ENCODE measurements at regions not wholly inside any gene's neighbourhood (a gene's known extent, or its start where the extent isn't known, plus 50 kb on each side); places are given as distances from the start of the nearest gene placed in this dataset.

DNA sequence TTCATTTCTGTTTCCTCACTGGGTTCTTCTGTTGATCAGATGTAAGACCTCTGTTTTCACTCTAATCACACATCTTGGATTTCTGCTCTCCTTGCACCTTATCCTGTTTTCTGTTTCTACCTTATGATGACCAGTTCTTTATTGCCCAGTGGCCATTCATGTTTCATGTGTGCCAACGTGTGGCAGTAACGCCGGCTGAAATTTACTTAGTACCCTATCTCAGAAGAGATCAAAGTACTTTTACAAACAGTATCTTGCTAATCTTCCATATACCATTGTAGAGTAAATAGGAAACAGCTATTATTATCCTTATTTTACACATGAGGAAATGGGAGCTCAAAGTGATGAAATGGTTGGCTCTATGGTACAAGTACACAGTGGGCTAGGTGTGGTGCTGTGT, 74.0 kb downstream of the GATA3 start:
- Histone ChIP-seq H3K27ac (ENCODE audit: low read depth, low read length, severe bottlenecking) (no peak overlapping the region), H3K4me1 (ENCODE audit: control insufficient read depth, insufficient read depth, low read length, poor library complexity, severe bottlenecking) (no peaks in the 10 kb centered on the region), H3K9me3 (ENCODE audit: control insufficient read depth, low read length) (no peaks in the 10 kb centered on the region), H3K4me3 (ENCODE audit: extremely low read depth, insufficient read depth, low read length, poor library complexity, severe bottlenecking) (no peak overlapping the region), H3K36me3 (ENCODE audit: control insufficient read depth, insufficient read depth, low read length) (no peaks in the 10 kb centered on the region)
- WGBS, 2 experiments (ENCODE audit: insufficient coverage in 2 of 2) = 94% methylated on average over 3 of the region's 3 CpGs; no CpG with 5 or more reads in 1 of the 2 experiments

- H3K27ac ChIP-seq (ENCODE audit: low read depth, low read length, severe bottlenecking) = no peak overlapping the region
- no peak overlapping the region for H3K4me3 ChIP-seq (ENCODE audit: extremely low read depth, insufficient read depth, low read length, poor library complexity, severe bottlenecking)
- WGBS, 2 experiments (ENCODE audit: insufficient coverage in 2 of 2) = 82 to 100% methylated on average over 1 to 2 of the region's 2 CpGs
- H3K36me3 ChIP-seq (ENCODE audit: control insufficient read depth, insufficient read depth, low read length) = no peaks in the 10 kb centered on the region
- H3K9me3 ChIP-seq (ENCODE audit: control insufficient read depth, low read length) = no peaks in the 10 kb centered on the region
- H3K4me1 ChIP-seq (ENCODE audit: control insufficient read depth, insufficient read depth, low read length, poor library complexity, severe bottlenecking) = no peaks in the 10 kb centered on the region
These were observed 75.0 kb downstream of the GATA3 start for GRCh38 chr10:8129438-8129837.

GRCh38 chr10:8130973-8131911, 76.8 kb downstream of the GATA3 start:
- Histone ChIP-seq H3K9me3 (ENCODE audit: control insufficient read depth, low read length) (no peaks in the 10 kb centered on the region), H3K4me1 (ENCODE audit: control insufficient read depth, insufficient read depth, low read length, poor library complexity, severe bottlenecking) (no peaks in the 10 kb centered on the region), H3K4me3 (ENCODE audit: extremely low read depth, insufficient read depth, low read length, poor library complexity, severe bottlenecking) (no peak overlapping the region), H3K36me3 (ENCODE audit: control insufficient read depth, insufficient read depth, low read length) (no peaks in the 10 kb centered on the region), H3K27ac (ENCODE audit: low read depth, low read length, severe bottlenecking) (no peak overlapping the region)
- 96 to 97% methylated on average over 6 of the region's 8 CpGs for WGBS, 2 experiments (ENCODE audit: insufficient coverage in 2 of 2)

DNA sequence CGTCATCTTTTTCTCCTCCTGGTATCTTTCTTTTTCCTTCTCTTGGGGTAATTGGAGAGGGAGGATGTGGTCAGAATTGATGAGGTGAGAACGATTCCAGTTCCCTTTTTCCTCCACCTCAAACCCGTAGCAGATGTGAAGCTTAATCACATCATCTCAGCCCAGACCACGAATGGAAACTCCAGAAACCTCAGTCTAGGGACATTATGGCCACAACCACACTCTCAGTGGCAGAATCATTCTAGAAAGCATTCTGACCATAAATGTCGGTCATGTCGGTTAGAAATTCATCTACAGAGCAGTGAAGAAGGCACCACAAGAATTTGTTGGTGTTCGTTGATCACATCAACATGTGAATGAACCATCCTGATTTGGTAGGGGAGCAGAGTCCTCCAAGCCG, 78.7 kb downstream of the GATA3 start:
- Histone ChIP-seq H3K27ac (ENCODE audit: low read depth, low read length, severe bottlenecking) (no peak overlapping the region), H3K9me3 (ENCODE audit: control insufficient read depth, low read length) (no peaks in the 10 kb centered on the region), H3K36me3 (ENCODE audit: control insufficient read depth, insufficient read depth, low read length) (no peaks in the 10 kb centered on the region), H3K4me3 (ENCODE audit: extremely low read depth, insufficient read depth, low read length, poor library complexity, severe bottlenecking) (no peak overlapping the region), H3K4me1 (ENCODE audit: control insufficient read depth, insufficient read depth, low read length, poor library complexity, severe bottlenecking) (no peaks in the 10 kb centered on the region)
- 89 to 94% methylated on average over 6 of the region's 8 CpGs for WGBS, 2 experiments (ENCODE audit: insufficient coverage in 2 of 2)

DNA sequence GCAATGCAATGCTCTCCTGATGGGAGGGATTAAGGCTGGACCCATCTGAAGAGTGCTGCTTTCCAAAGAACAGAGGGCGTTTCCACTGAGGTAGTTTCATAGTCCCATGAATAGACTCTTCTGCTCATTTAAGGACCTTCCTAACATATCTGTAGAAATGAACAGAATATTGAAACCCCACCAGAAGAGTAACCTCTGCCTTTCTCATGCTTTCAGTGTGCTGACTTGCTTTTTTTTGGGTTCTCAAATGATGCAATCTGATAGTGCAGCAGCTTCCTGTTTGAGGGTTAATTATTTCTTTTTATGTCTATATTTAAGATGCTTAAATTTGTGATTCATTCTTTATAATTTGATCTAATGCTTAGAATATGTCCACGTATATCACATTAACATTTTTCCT, 82.2 kb downstream of the GATA3 start:
- WGBS, 2 experiments (ENCODE audit: insufficient coverage in 2 of 2) = 100% methylated on average over 1 of the region's 2 CpGs
- Histone ChIP-seq H3K4me1 (ENCODE audit: control insufficient read depth, insufficient read depth, low read length, poor library complexity, severe bottlenecking) (no peaks in the 10 kb centered on the region), H3K9me3 (ENCODE audit: control insufficient read depth, low read length) (no peaks in the 10 kb centered on the region), H3K4me3 (ENCODE audit: extremely low read depth, insufficient read depth, low read length, poor library complexity, severe bottlenecking) (no peak overlapping the region), H3K27ac (ENCODE audit: low read depth, low read length, severe bottlenecking) (no peak overlapping the region), H3K36me3 (ENCODE audit: control insufficient read depth, insufficient read depth, low read length) (no peaks in the 10 kb centered on the region)

DNA sequence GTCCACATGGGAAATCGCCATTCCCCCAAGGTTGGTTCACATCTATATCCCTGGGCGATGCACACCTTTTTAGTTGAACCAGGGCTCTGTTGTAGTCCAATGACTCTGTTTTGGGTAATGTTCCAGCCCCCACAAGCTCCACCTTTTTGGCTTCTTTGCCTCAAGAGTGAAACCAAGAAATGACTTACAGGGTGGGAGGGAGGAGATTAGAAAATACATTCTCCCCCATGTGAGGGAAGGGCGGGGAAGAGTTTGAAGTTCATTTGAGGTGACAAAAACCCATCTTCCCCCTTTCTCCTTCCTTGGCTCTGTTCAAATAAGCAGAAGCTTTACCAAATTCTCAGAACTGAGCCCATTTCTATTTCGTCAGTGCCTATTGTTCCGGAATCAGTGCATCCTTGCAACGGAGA, 82.8 kb downstream of the GATA3 start:
- no peaks in the 10 kb centered on the region for H3K4me1 ChIP-seq (ENCODE audit: control insufficient read depth, insufficient read depth, low read length, poor library complexity, severe bottlenecking)
- 91 to 96% methylated on average over 4 of the region's 6 CpGs for WGBS, 2 experiments (ENCODE audit: insufficient coverage in 2 of 2)
- H3K9me3 ChIP-seq (ENCODE audit: control insufficient read depth, low read length) = no peaks in the 10 kb centered on the region
- no peak overlapping the region for H3K27ac ChIP-seq (ENCODE audit: low read depth, low read length, severe bottlenecking)
- H3K4me3 ChIP-seq (ENCODE audit: extremely low read depth, insufficient read depth, low read length, poor library complexity, severe bottlenecking) = no peak overlapping the region
- H3K36me3 ChIP-seq (ENCODE audit: control insufficient read depth, insufficient read depth, low read length) = no peaks in the 10 kb centered on the region

- Histone ChIP-seq H3K27ac (ENCODE audit: low read depth, low read length, severe bottlenecking) (no peak overlapping the region), H3K9me3 (ENCODE audit: control insufficient read depth, low read length) (no peaks in the 10 kb centered on the region), H3K4me1 (ENCODE audit: control insufficient read depth, insufficient read depth, low read length, poor library complexity, severe bottlenecking) (no peaks in the 10 kb centered on the region), H3K36me3 (ENCODE audit: control insufficient read depth, insufficient read depth, low read length) (no peaks in the 10 kb centered on the region), H3K4me3 (ENCODE audit: extremely low read depth, insufficient read depth, low read length, poor library complexity, severe bottlenecking) (no peak overlapping the region)
- WGBS, 2 experiments (ENCODE audit: insufficient coverage in 2 of 2) = 78 to 100% methylated on average over 3 to 5 of the region's 6 CpGs
These were observed 83.2 kb downstream of the GATA3 start for GRCh38 chr10:8137726-8138125.

GRCh38 chr10:8138471-8138870, 84.0 kb downstream of the GATA3 start:
- Histone ChIP-seq H3K9me3 (ENCODE audit: control insufficient read depth, low read length) (no peaks in the 10 kb centered on the region), H3K4me1 (ENCODE audit: control insufficient read depth, insufficient read depth, low read length, poor library complexity, severe bottlenecking) (no peaks in the 10 kb centered on the region), H3K27ac (ENCODE audit: low read depth, low read length, severe bottlenecking) (no peak overlapping the region), H3K4me3 (ENCODE audit: extremely low read depth, insufficient read depth, low read length, poor library complexity, severe bottlenecking) (no peak overlapping the region), H3K36me3 (ENCODE audit: control insufficient read depth, insufficient read depth, low read length) (no peaks in the 10 kb centered on the region)
- no CpG with 5 or more reads among the region's 3 CpGs for WGBS, 2 experiments (ENCODE audit: insufficient coverage in 2 of 2)

DNA sequence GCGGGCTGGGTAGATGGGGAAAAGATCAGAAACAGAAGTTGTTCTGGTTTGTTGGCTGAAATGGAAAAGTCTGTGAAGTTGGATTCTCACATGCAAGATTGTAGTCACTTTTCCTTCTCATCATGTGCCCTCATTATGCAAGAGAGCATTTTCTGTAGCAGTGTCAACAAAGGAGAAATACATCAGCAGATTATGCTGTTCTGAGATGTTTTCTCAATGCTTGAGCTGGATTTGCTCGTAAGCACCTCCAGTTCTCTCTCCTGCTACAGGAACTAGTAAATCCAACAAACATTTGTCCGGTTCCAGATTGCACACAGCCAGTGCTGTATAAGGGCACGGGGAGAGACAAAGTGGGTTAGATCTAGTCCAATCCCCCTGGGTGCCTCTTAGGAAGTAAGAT, 90.0 kb downstream of the GATA3 start:
- H3K36me3 ChIP-seq (ENCODE audit: control insufficient read depth, insufficient read depth, low read length) = no peaks in the 10 kb centered on the region
- 93 to 100% methylated on average over 2 to 4 of the region's 4 CpGs for WGBS, 2 experiments (ENCODE audit: insufficient coverage in 2 of 2)
- no peak overlapping the region for H3K27ac ChIP-seq (ENCODE audit: low read depth, low read length, severe bottlenecking)
- peaks cover 4% of the 10 kb centered on the region for H3K4me1 ChIP-seq (ENCODE audit: control insufficient read depth, insufficient read depth, low read length, poor library complexity, severe bottlenecking)
- no peaks in the 10 kb centered on the region for H3K9me3 ChIP-seq (ENCODE audit: control insufficient read depth, low read length)
- no peak overlapping the region for H3K4me3 ChIP-seq (ENCODE audit: extremely low read depth, insufficient read depth, low read length, poor library complexity, severe bottlenecking)

DNA sequence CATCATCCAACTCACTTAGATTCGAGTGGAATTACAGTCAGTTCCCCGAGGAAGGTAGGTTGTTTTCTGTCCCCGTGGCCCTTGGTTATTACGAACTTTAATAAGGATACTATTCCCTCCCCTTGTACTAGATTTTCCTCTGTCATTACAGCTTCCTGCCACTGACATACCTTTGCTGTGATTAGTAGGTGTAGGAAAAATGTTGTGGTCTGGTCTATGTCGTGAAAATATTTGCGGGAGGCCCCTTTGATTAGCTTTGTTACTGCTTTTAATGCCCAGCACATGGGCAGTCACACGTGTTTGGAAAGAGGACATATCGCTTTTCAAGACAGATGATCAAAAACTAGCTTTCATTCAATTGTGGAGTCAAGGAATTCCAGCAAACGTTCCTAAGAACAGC, 92.2 kb downstream of the GATA3 start:
- H3K36me3 ChIP-seq (ENCODE audit: control insufficient read depth, insufficient read depth, low read length) = no peaks in the 10 kb centered on the region
- no peak overlapping the region for H3K27ac ChIP-seq (ENCODE audit: low read depth, low read length, severe bottlenecking)
- no peaks in the 10 kb centered on the region for H3K9me3 ChIP-seq (ENCODE audit: control insufficient read depth, low read length)
- H3K4me1 ChIP-seq (ENCODE audit: control insufficient read depth, insufficient read depth, low read length, poor library complexity, severe bottlenecking) = peaks cover 4% of the 10 kb centered on the region
- no peak overlapping the region for H3K4me3 ChIP-seq (ENCODE audit: extremely low read depth, insufficient read depth, low read length, poor library complexity, severe bottlenecking)
- 67 to 71% methylated on average over 5 of the region's 9 CpGs for WGBS, 2 experiments (ENCODE audit: insufficient coverage in 2 of 2)

GRCh38 chr10:8149991-8150390, 95.5 kb downstream of the GATA3 start:
- Histone ChIP-seq H3K4me3 (ENCODE audit: extremely low read depth, insufficient read depth, low read length, poor library complexity, severe bottlenecking) (no peak overlapping the region), H3K4me1 (ENCODE audit: control insufficient read depth, insufficient read depth, low read length, poor library complexity, severe bottlenecking) (peaks cover 4% of the 10 kb centered on the region), H3K36me3 (ENCODE audit: control insufficient read depth, insufficient read depth, low read length) (no peaks in the 10 kb centered on the region), H3K9me3 (ENCODE audit: control insufficient read depth, low read length) (no peaks in the 10 kb centered on the region), H3K27ac (ENCODE audit: low read depth, low read length, severe bottlenecking) (no peak overlapping the region)
- WGBS, 2 experiments (ENCODE audit: insufficient coverage in 2 of 2) = 90% methylated on average over 9 to 12 of the region's 12 CpGs
